ENCODE measurements at regions not wholly inside any gene's neighbourhood (a gene's known extent, or its start where the extent isn't known, plus 50 kb on each side); places are given as distances from the start of the nearest gene placed in this dataset.

DNA sequence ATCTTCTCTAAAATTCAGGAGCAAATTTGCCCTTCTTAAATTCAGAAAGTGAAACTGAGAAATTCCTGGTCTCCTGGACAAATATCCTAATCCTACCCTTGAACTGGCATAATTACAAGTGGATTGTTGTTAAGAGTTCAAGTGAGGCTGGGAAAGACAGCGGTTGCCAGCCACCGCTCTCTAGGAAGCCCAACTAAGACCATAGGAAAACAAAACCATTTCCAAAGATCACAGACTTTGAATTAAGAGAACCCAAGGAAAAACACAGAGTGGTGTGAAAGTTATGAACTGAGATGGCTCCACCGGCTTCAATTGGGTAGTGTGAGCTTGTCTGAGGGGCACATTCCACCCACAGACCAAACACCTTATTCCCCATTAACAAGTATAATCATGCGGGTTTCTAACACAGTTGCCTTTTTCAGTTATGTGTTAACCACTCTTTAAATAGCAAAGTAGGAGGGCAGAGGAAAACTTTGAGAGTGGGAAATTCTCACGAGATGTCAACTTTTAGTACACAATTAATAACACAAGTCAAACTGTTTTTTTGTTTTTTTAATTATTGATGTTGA is 1628.8 kb upstream of the SEL1L start:
- TF ChIP-seq POLR2A (IDR thresholded peaks at IDR 0.05; ENCODE audit: low read depth, low read length) (no peak), POLR2AphosphoS5 (IDR thresholded peaks at IDR 0.05; ENCODE audit: low read depth, low read length) (no peak)
